ENCODE measurements at regions not wholly inside any gene's neighbourhood (a gene's known extent, or its start where the extent isn't known, plus 50 kb on each side); places are given as distances from the start of the nearest gene placed in this dataset.
"Not testable (repeated sequence)": the region's sequence is repeated elsewhere in the genome, so short reads cannot be mapped to it uniquely, and the experiment has no call there.

DNA sequence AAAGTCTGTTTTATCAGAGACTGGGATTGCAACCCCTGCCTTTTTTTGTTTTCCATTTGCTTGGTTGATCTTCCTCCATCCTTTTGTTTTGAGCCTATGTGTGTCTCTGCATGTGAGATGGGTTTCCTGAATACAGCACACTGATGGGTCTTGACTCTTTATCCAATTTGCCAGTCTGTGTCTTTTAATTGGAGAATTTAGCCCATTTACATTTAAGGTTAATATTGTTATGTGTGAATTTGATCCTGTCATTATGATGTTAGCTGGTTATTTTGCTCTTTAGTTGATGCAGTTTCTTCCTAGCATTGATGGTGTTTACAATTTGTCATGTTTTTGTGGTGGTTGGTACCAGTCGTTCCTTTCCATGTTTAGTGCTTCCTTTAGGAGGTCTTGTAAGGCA, 64.1 kb downstream of the GPR88 start:
- not testable (repeated sequence) for TF ChIP-seq EZH2 (optimal IDR thresholded peaks at IDR 0.05; ENCODE audit: low read depth, low read length)
- TF ChIP-seq, protein P1, sequence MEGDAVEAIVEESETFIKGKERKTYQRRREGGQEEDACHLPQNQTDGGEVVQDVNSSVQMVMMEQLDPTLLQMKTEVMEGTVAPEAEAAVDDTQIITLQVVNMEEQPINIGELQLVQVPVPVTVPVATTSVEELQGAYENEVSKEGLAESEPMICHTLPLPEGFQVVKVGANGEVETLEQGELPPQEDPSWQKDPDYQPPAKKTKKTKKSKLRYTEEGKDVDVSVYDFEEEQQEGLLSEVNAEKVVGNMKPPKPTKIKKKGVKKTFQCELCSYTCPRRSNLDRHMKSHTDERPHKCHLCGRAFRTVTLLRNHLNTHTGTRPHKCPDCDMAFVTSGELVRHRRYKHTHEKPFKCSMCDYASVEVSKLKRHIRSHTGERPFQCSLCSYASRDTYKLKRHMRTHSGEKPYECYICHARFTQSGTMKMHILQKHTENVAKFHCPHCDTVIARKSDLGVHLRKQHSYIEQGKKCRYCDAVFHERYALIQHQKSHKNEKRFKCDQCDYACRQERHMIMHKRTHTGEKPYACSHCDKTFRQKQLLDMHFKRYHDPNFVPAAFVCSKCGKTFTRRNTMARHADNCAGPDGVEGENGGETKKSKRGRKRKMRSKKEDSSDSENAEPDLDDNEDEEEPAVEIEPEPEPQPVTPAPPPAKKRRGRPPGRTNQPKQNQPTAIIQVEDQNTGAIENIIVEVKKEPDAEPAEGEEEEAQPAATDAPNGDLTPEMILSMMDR (IDR thresholded peaks at IDR 0.05; ENCODE audit: low read length) = not testable (repeated sequence)

All from MM.1S (cell line).